ENCODE measurements at regions not wholly inside any gene's neighbourhood (a gene's known extent, or its start where the extent isn't known, plus 50 kb on each side); places are given as distances from the start of the nearest gene placed in this dataset.

- no peak overlapping the region for H3K4me2 ChIP-seq (replicated peaks; ENCODE audit: extremely low read depth, low read length, poor library complexity, severe bottlenecking)
- no peaks in the 10 kb centered on the region for H3K4me1 ChIP-seq (ENCODE audit: control insufficient read depth in 1 of 2, insufficient read depth in 2 of 2, low read length in 2 of 2)
- no peak overlapping the region for H3K27ac ChIP-seq (ENCODE audit: low read depth in 1 of 2, low read length in 2 of 2)
- Mint-ChIP-seq H3K4me1 (no peaks in the 10 kb centered on the region), H3K27me3 (ENCODE audit: low read depth in 3 of 3) (peaks cover 0 to under 1% (median 0%) of the 10 kb centered on the region in 3 donors), H3K27ac (no peak overlapping the region), H3K9me3 (peaks cover 0 to 9% (median 2%) of the 10 kb centered on the region in 7 donors), H3K36me3 (no peaks in the 10 kb centered on the region), H3K4me3 (no peak overlapping the region)
- H3K9ac ChIP-seq (ENCODE audit: insufficient read depth, low read length, poor library complexity, severe bottlenecking) = no peak overlapping the region
- H3K4me3 ChIP-seq (replicated peaks in 1 of 3; ENCODE audit: low read depth in 2 of 3, low read length in 3 of 3) = no peak overlapping the region
- H3K27me3 ChIP-seq (ENCODE audit: control insufficient read depth in 2 of 2, insufficient read depth in 2 of 2, low read length in 2 of 2) = no peaks in the 10 kb centered on the region
- H3K9me3 ChIP-seq (replicated peaks in 1 of 2; ENCODE audit: control insufficient read depth in 1 of 2, insufficient read depth in 1 of 2, low read length in 2 of 2) = no peaks in the 10 kb centered on the region
- intact Hi-C loops (cut with micrococcal nuclease) = no loop called here
- 100% methylated on average over 2 of the region's 4 CpGs for WGBS (ENCODE audit: insufficient coverage)
- H3K79me2 ChIP-seq (ENCODE audit: insufficient read depth, low read length) = no peaks in the 10 kb centered on the region
- no peaks in the 10 kb centered on the region for H4K20me1 ChIP-seq (ENCODE audit: insufficient read depth, low read length)
- no peak for DNase-seq
- TF ChIP-seq CTCF (IDR thresholded peaks at IDR 0.05) = no peak
- H2AFZ ChIP-seq (ENCODE audit: insufficient read depth, low read depth, low read length, poor library complexity, severe bottlenecking) = no peak overlapping the region
- H3K36me3 ChIP-seq (replicated peaks in 1 of 2; ENCODE audit: control insufficient read depth in 1 of 2, insufficient read depth in 2 of 2, low read length in 2 of 2) = no peaks in the 10 kb centered on the region
These were observed 470.1 kb upstream of the PLXNA2 start for GRCh38 chr1:208714323-208714722.

GRCh38 chr1:208717525-208717924 lies 473.3 kb upstream of the PLXNA2 start:
- Mint-ChIP-seq H3K27ac (peak overlapping the region in 1 of 7 donors; percentile 78), H3K4me3 (no peak overlapping the region), H3K36me3 (peaks cover 0 to 2% of the 10 kb centered on the region in 2 donors), H3K27me3 (ENCODE audit: low read depth in 3 of 3) (peaks cover 0 to 3% (median 0%) of the 10 kb centered on the region in 3 donors), H3K9me3 (peaks cover 5 to 23% (median 13%) of the 10 kb centered on the region in 7 donors), H3K4me1 (no peaks in the 10 kb centered on the region)
- peaks cover 7 to 11% of the 10 kb centered on the region in 2 donors for H3K9me3 ChIP-seq (replicated peaks in 1 of 2; ENCODE audit: control insufficient read depth in 1 of 2, insufficient read depth in 1 of 2, low read length in 2 of 2)
- no peak overlapping the region for H3K27ac ChIP-seq (ENCODE audit: low read depth in 1 of 2, low read length in 2 of 2)
- WGBS (ENCODE audit: insufficient coverage) = 96% methylated on average over 5 of the region's 5 CpGs
- H3K9ac ChIP-seq (ENCODE audit: insufficient read depth, low read length, poor library complexity, severe bottlenecking) = no peak overlapping the region
- H4K20me1 ChIP-seq (ENCODE audit: insufficient read depth, low read length) = no peaks in the 10 kb centered on the region
- no peak overlapping the region for H3K4me2 ChIP-seq (replicated peaks; ENCODE audit: extremely low read depth, low read length, poor library complexity, severe bottlenecking)
- H3K36me3 ChIP-seq (replicated peaks in 1 of 2; ENCODE audit: control insufficient read depth in 1 of 2, insufficient read depth in 2 of 2, low read length in 2 of 2) = no peaks in the 10 kb centered on the region
- H3K79me2 ChIP-seq (ENCODE audit: insufficient read depth, low read length) = no peaks in the 10 kb centered on the region
- H2AFZ ChIP-seq (ENCODE audit: insufficient read depth, low read depth, low read length, poor library complexity, severe bottlenecking) = no peak overlapping the region
- TF ChIP-seq CTCF (IDR thresholded peaks at IDR 0.05) = no peak
- intact Hi-C loops (cut with micrococcal nuclease) = no loop called here
- DNase-seq = no peak
- H3K27me3 ChIP-seq (ENCODE audit: control insufficient read depth in 2 of 2, insufficient read depth in 2 of 2, low read length in 2 of 2) = no peaks in the 10 kb centered on the region
- no peak overlapping the region for H3K4me3 ChIP-seq (replicated peaks in 1 of 3; ENCODE audit: low read depth in 2 of 3, low read length in 3 of 3)
- no peaks in the 10 kb centered on the region for H3K4me1 ChIP-seq (ENCODE audit: control insufficient read depth in 1 of 2, insufficient read depth in 2 of 2, low read length in 2 of 2)
